ENCODE measurements at regions not wholly inside any gene's neighbourhood (a gene's known extent, or its start where the extent isn't known, plus 50 kb on each side); places are given as distances from the start of the nearest gene placed in this dataset.

- no peak overlapping the region for H3K4me3 ChIP-seq (ENCODE audit: low read depth, low read length)
- ChIA-PET POLR2A (no interaction called here), CTCF (no interaction called here)
- no peaks in the 10 kb centered on the region for H3K36me3 ChIP-seq (ENCODE audit: control insufficient read depth, insufficient read depth, low read length)
- H3K27me3 ChIP-seq (ENCODE audit: control insufficient read depth, insufficient read depth, low read length), result no peaks in the 10 kb centered on the region
- DNase-seq (ENCODE audit: low read depth), result no peak
- TF ChIP-seq, protein P1, sequence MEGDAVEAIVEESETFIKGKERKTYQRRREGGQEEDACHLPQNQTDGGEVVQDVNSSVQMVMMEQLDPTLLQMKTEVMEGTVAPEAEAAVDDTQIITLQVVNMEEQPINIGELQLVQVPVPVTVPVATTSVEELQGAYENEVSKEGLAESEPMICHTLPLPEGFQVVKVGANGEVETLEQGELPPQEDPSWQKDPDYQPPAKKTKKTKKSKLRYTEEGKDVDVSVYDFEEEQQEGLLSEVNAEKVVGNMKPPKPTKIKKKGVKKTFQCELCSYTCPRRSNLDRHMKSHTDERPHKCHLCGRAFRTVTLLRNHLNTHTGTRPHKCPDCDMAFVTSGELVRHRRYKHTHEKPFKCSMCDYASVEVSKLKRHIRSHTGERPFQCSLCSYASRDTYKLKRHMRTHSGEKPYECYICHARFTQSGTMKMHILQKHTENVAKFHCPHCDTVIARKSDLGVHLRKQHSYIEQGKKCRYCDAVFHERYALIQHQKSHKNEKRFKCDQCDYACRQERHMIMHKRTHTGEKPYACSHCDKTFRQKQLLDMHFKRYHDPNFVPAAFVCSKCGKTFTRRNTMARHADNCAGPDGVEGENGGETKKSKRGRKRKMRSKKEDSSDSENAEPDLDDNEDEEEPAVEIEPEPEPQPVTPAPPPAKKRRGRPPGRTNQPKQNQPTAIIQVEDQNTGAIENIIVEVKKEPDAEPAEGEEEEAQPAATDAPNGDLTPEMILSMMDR (IDR thresholded peaks at IDR 0.05; ENCODE audit: insufficient read depth, low read depth, low read length), result no peak
Measured at GRCh38 chr5:26690511-26690910, 347.9 kb downstream of the CDH9 start.

DNA sequence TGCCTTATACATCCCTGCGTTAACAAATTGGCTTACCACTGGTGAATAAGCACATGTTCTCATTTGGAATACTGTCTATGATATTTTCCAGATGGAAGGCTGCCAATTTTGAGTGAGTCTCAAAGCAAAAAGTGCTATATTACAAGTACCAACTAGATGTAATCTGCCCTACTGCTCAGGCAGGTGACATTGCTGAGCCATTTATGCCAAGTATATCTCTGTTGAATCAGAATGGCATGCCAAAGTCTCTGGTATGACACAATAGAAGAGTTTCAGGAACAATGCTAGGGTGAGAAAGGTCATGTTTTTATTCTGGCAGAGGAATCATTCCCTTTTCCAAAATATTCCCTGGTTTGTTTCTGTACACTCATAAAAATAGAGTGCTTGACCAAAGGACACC, 356.5 kb downstream of the CDH9 start:
- CTCF ChIA-PET, result no interaction called here
- TF ChIP-seq, protein P1 (IDR thresholded peaks at IDR 0.05; ENCODE audit: insufficient read depth, low read depth, low read length), result no peak
- Histone ChIP-seq H3K36me3 (ENCODE audit: control insufficient read depth, insufficient read depth, low read length) (no peaks in the 10 kb centered on the region), H3K4me3 (ENCODE audit: low read depth, low read length) (no peak overlapping the region), H3K27me3 (ENCODE audit: control insufficient read depth, insufficient read depth, low read length) (no peaks in the 10 kb centered on the region)
- POLR2A ChIA-PET, result no interaction called here
- DNase-seq (ENCODE audit: low read depth), result no peak

DNA sequence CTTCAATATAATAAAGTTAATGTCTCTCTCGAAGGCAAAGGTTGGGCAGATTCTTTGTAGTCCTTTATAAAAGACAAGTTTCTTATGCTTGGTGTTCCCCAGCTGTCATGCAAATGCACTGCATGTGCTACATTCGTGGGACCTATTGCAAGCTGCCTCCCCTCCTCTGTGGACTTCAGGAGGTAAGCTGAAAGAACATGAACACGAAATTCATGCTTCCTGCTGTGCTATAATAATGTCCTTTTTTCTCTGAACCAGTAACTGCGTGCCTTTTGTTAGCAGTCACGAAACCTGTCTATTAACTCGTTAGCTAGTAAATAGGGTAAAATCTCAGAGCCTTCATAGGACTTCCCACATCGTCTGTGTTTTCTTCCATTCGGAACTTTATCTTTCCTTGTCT, 363.5 kb downstream of the CDH9 start:
- H3K36me3 ChIP-seq (ENCODE audit: control insufficient read depth, insufficient read depth, low read length), result no peaks in the 10 kb centered on the region
- ChIA-PET POLR2A (no interaction called here), CTCF (no interaction called here)
- H3K27me3 ChIP-seq (ENCODE audit: control insufficient read depth, insufficient read depth, low read length), result no peaks in the 10 kb centered on the region
- H3K4me3 ChIP-seq (ENCODE audit: low read depth, low read length), result no peak overlapping the region
- no peak for DNase-seq (ENCODE audit: low read depth)
- TF ChIP-seq, protein P1 (IDR thresholded peaks at IDR 0.05; ENCODE audit: insufficient read depth, low read depth, low read length), result no peak

DNA sequence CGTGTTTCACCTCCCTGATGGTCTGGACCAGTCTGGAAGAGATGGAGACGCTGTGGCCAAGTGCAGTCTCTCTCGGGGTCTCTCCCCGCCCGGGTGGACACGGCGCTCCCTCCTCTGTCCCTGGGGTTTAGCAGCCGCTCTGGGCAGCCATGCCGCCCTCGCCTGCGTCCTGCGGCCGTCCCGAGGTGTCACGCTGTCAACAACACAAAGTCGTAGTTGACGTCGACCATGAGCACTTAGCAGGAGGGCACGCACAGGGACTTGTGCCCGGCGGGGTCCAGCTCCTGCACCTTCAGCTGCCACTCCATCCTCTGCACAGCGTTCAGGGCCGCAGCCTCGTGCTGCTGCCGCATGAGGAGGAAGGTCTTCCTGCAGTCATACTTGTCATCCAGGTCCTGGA, 368.9 kb downstream of the CDH9 start:
- ChIA-PET POLR2A (no interaction called here), CTCF (no interaction called here)
- Histone ChIP-seq H3K36me3 (ENCODE audit: control insufficient read depth, insufficient read depth, low read length) (no peaks in the 10 kb centered on the region), H3K4me3 (ENCODE audit: low read depth, low read length) (no peak overlapping the region), H3K27me3 (ENCODE audit: control insufficient read depth, insufficient read depth, low read length) (no peaks in the 10 kb centered on the region)
- TF ChIP-seq, protein P1 (IDR thresholded peaks at IDR 0.05; ENCODE audit: insufficient read depth, low read depth, low read length), result no peak
- no peak for DNase-seq (ENCODE audit: low read depth)

DNA sequence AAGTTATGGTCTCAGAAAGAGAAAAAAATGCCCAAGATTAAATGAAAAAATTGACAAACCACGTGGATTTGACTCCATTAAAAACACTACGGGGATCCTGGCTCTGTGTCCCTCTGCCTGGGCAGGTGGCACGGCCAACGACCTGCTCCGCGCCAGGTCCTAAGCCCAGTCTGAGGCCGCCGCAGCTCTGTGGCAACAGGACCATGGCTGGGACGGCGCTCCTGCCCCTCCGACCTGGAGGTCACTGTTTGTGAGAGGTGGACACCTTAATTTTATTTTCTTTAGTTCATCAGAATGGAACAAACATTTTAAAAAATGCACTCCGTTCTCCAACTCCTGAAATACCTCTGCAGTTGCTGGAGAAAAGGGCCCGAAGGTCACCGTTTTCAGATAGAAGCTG, 369.4 kb downstream of the CDH9 start:
- no peak for DNase-seq (ENCODE audit: low read depth)
- TF ChIP-seq, protein P1 (IDR thresholded peaks at IDR 0.05; ENCODE audit: insufficient read depth, low read depth, low read length), result no peak
- POLR2A ChIA-PET, result no interaction called here
- CTCF ChIA-PET, result no interaction called here
- Histone ChIP-seq H3K36me3 (ENCODE audit: control insufficient read depth, insufficient read depth, low read length) (no peaks in the 10 kb centered on the region), H3K4me3 (ENCODE audit: low read depth, low read length) (no peak overlapping the region), H3K27me3 (ENCODE audit: control insufficient read depth, insufficient read depth, low read length) (no peaks in the 10 kb centered on the region)
